A549 (cell line): ENCODE measurements at regions not wholly inside any gene's neighbourhood (a gene's known extent, or its start where the extent isn't known, plus 50 kb on each side); places are given as distances from the start of the nearest gene placed in this dataset.

Experiments
- ATAC-seq, 2 experiments: fragments of 200-7000 bp in 1 of 2; fragments of >200 bp in 1 of 2; cut with Nextera tagmentation in 1 of 2; cut with Tn5 transposase in 1 of 2; 3 replicates each; pipeline versions ENCODE4 v1.8.0 to v1.9.1; 2018 to 2020; ENCODE audit warnings: mild to moderate bottlenecking in 1 of 2, moderate library complexity in 1 of 2
- CTCF ChIA-PET: fragments of 300-600 bp; sonication (Branson Sonifier 250); formaldehyde crosslinking; extraction: SDS; loops from one replicate; lab custom pipeline; 2021; ENCODE audit warnings: antibody characterized with exemption, inconsistent platforms; lab: Yijun Ruan, JAX
- POLR2A ChIA-PET: fragments of 350-600 bp; formaldehyde crosslinking; extraction: SDS; loops from one replicate; lab custom pipeline; 2021; ENCODE audit warnings: antibody characterized with exemption, inconsistent platforms; lab: Yijun Ruan, JAX
- DNase-seq, 2 experiments: peaks; one replicate each; pipeline versions ENCODE4 v3.0.0 to v3.0.0-alpha.2; 2011 to 2016; ENCODE audit warnings: low read depth in 1 of 2, low spot score in 1 of 2
- FAIRE-seq: peaks from 2 replicates; lab custom pipeline; 2011; peaks lifted over from hg19 to GRCh38; lab: Jason Lieb, UNC
- H3K27ac ChIP-seq, 2 experiments: fragments of >200 bp; sonication (Bioruptor Twin); formaldehyde crosslinking; 3 replicates each; pipeline ENCODE4 v1.5.1; 2016 to 2017
- H3K4me1 ChIP-seq: fragments of >200 bp; sonication (Bioruptor Twin); formaldehyde crosslinking; 3 replicates; pipeline ENCODE4 v1.6.1; 2016
- H3K4me2 ChIP-seq: fragments of >200 bp; sonication (Bioruptor Twin); formaldehyde crosslinking; 3 replicates; pipeline ENCODE4 v1.6.1; 2016
- H3K4me3 ChIP-seq: fragments of >200 bp; sonication (Bioruptor Twin); formaldehyde crosslinking; 3 replicates; pipeline ENCODE4 v1.5.1; 2016
- H3K9me3 ChIP-seq: fragments of >200 bp; sonication (Bioruptor Twin); formaldehyde crosslinking; 3 replicates; pipeline ENCODE4 v1.6.1; 2016
- CEBPB ChIP-seq, 2 experiments: fragments of >200 bp in 1 of 2; sonication (Bioruptor Twin) in 1 of 2; formaldehyde crosslinking in 1 of 2; IDR thresholded peaks; 2 replicates each; pipeline ENCODE4 v1.6.1; 2012 to 2016
- CHD2 ChIP-seq: fragments of 150-350 bp; IDR thresholded peaks from 2 replicates; pipeline ENCODE4 v1.6.1; 2014; ENCODE audit warnings: low read length; ENCODE audit not compliant: partially characterized antibody
- ESRRA ChIP-seq: fragments of 150-350 bp; IDR thresholded peaks from 2 replicates; pipeline ENCODE4 v1.6.1; 2014; ENCODE audit warnings: mild to moderate bottlenecking, low read length, borderline replicate concordance
- FOSB ChIP-seq: fragments of 250-450 bp; sonication (Bioruptor Pico); IDR thresholded peaks from 2 replicates; pipeline ENCODE4 v1.5.0; 2020; ENCODE audit warnings: mild to moderate bottlenecking, moderate library complexity
- FOXS1 ChIP-seq: fragments of 250-450 bp; sonication (Bioruptor Pico); IDR thresholded peaks from 2 replicates; pipeline ENCODE4 v1.5.0; 2020; ENCODE audit warnings: mild to moderate bottlenecking, moderate library complexity
- GATA3 ChIP-seq: IDR thresholded peaks from 2 replicates; pipeline ENCODE4 v1.6.1; 2012; ENCODE audit warnings: borderline replicate concordance
- HEYL ChIP-seq: fragments of 250-450 bp; sonication (Bioruptor Pico); IDR thresholded peaks from 2 replicates; pipeline ENCODE4 v1.8.0; 2021; ENCODE audit warnings: mild to moderate bottlenecking, moderate library complexity
- HOXB5 ChIP-seq: fragments of 250-450 bp; sonication (Bioruptor Pico); IDR thresholded peaks from 2 replicates; pipeline ENCODE4 v1.5.0; 2020; ENCODE audit warnings: mild to moderate bottlenecking, moderate library complexity
- KDM1A ChIP-seq: fragments of 200-600 bp; sonication (generic); IDR thresholded peaks from 2 replicates; pipeline ENCODE4 v1.6.1; 2016; ENCODE audit warnings: low read depth, mild to moderate bottlenecking
- POLR2AphosphoS2 ChIP-seq: conservative IDR thresholded peaks from 2 replicates; pipeline ENCODE4 v1.6.1; 2012; ENCODE audit warnings: low read length, improper control_type of control experiment, inconsistent platforms
- ZC3H11A ChIP-seq: fragments of 450-650 bp; IDR thresholded peaks from 2 replicates; pipeline ENCODE4 v1.6.1; 2014; ENCODE audit warnings: antibody characterized with exemption, mild to moderate bottlenecking
- ZFP36 ChIP-seq: fragments of 450-650 bp; IDR thresholded peaks from 2 replicates; pipeline ENCODE4 v1.6.1; 2014; ENCODE audit warnings: borderline replicate concordance; ENCODE audit not compliant: partially characterized antibody
- ZNF302 ChIP-seq: fragments of 250-450 bp; sonication (Bioruptor Pico); IDR thresholded peaks from 2 replicates; pipeline ENCODE4 v1.9.0; 2021; ENCODE audit warnings: inconsistent platforms, mild to moderate bottlenecking, moderate library complexity
- WGBS: methylation state at CpG from one replicate; pipeline ENCODE4 v1.1.6; 2017; ENCODE audit errors: missing lambda C conversion rate; 5-methylcytosine and 5-hydroxymethylcytosine counted together
- TF ChIP-seq, protein P1 (sequence below): fragments of 200-600 bp; sonication (generic); IDR thresholded peaks from 2 replicates; pipeline ENCODE4 v1.6.1; 2016; ENCODE audit warnings: antibody characterized with exemption, mild to moderate bottlenecking, moderate library complexity
- TF ChIP-seq, protein P2 (sequence below): IDR thresholded peaks from 2 replicates; pipeline ENCODE4 v1.6.1; 2012
- TF ChIP-seq, protein P3 (sequence below): IDR thresholded peaks from 2 replicates; pipeline ENCODE4 v1.6.1; 2012
- TF ChIP-seq, protein P4 (sequence below): fragments of >200 bp; sonication (Bioruptor Twin); formaldehyde crosslinking; IDR thresholded peaks from 3 replicates; pipeline ENCODE4 v1.6.1; 2016
- TF ChIP-seq, protein P5 (sequence below): fragments of >200 bp; sonication (Bioruptor Twin); formaldehyde crosslinking; IDR thresholded peaks from 2 replicates; pipeline ENCODE4 v1.6.1; 2016
- TF ChIP-seq, protein P6 (sequence below): fragments of 150-350 bp; IDR thresholded peaks from 2 replicates; pipeline ENCODE4 v1.6.1; 2014; ENCODE audit warnings: low read depth, mild to moderate bottlenecking, low read length
- TF ChIP-seq, protein P7 (sequence below): fragments of 450-650 bp; IDR thresholded peaks from 2 replicates; pipeline ENCODE4 v1.6.1; 2014; ENCODE audit warnings: antibody characterized with exemption

DNA sequence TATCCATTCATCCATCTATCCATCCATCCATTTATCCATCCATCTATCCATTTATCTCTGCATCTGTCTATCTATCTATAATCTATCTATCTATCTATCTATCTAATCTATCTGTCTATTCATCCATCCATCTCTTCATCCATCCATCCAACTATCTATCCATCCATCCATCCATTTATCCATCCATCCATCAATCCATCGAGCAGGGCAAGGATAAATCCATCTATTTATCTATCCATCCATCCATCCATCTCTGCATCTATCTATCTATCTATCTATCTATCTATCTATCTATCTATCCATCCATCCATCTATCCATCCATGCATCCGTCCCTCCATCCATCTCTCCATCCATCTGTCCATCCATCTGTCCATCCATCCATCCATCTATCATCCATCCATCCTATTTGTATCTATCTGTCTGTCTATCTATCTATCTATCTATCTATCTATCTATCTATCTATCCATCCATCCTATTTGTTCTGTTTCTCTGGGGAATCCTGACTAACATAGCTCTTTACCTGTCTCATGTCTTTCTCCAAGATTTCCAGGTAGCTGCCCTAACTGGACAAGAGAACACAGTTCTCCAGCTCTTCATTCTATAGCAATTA lies 198.1 kb downstream of the FOXO1 start:
- no peaks in the 10 kb centered on the region for H3K4me1 ChIP-seq
- FAIRE-seq (no peak), ATAC-seq (no peak), DNase-seq (no peak)
- no peaks in the 10 kb centered on the region for H3K9me3 ChIP-seq
- ChIA-PET POLR2A (no interaction called here), CTCF (no interaction called here)
- H3K4me3 ChIP-seq, result no peak overlapping the region
- no peak overlapping the region for H3K4me2 ChIP-seq
- TF ChIP-seq, protein P1, sequence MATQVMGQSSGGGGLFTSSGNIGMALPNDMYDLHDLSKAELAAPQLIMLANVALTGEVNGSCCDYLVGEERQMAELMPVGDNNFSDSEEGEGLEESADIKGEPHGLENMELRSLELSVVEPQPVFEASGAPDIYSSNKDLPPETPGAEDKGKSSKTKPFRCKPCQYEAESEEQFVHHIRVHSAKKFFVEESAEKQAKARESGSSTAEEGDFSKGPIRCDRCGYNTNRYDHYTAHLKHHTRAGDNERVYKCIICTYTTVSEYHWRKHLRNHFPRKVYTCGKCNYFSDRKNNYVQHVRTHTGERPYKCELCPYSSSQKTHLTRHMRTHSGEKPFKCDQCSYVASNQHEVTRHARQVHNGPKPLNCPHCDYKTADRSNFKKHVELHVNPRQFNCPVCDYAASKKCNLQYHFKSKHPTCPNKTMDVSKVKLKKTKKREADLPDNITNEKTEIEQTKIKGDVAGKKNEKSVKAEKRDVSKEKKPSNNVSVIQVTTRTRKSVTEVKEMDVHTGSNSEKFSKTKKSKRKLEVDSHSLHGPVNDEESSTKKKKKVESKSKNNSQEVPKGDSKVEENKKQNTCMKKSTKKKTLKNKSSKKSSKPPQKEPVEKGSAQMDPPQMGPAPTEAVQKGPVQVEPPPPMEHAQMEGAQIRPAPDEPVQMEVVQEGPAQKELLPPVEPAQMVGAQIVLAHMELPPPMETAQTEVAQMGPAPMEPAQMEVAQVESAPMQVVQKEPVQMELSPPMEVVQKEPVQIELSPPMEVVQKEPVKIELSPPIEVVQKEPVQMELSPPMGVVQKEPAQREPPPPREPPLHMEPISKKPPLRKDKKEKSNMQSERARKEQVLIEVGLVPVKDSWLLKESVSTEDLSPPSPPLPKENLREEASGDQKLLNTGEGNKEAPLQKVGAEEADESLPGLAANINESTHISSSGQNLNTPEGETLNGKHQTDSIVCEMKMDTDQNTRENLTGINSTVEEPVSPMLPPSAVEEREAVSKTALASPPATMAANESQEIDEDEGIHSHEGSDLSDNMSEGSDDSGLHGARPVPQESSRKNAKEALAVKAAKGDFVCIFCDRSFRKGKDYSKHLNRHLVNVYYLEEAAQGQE, result no peak
- TF ChIP-seq, protein P2, sequence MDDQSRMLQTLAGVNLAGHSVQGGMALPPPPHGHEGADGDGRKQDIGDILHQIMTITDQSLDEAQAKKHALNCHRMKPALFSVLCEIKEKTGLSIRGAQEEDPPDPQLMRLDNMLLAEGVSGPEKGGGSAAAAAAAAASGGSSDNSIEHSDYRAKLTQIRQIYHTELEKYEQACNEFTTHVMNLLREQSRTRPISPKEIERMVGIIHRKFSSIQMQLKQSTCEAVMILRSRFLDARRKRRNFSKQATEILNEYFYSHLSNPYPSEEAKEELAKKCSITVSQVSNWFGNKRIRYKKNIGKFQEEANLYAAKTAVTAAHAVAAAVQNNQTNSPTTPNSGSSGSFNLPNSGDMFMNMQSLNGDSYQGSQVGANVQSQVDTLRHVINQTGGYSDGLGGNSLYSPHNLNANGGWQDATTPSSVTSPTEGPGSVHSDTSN, result no peak
- TF ChIP-seq KDM1A, result no peak
- TF ChIP-seq CHD2, result no peak
- no peak for TF ChIP-seq POLR2AphosphoS2
- TF ChIP-seq, protein P3, sequence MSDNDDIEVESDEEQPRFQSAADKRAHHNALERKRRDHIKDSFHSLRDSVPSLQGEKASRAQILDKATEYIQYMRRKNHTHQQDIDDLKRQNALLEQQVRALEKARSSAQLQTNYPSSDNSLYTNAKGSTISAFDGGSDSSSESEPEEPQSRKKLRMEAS, result no peak
- TF ChIP-seq, protein P4, sequence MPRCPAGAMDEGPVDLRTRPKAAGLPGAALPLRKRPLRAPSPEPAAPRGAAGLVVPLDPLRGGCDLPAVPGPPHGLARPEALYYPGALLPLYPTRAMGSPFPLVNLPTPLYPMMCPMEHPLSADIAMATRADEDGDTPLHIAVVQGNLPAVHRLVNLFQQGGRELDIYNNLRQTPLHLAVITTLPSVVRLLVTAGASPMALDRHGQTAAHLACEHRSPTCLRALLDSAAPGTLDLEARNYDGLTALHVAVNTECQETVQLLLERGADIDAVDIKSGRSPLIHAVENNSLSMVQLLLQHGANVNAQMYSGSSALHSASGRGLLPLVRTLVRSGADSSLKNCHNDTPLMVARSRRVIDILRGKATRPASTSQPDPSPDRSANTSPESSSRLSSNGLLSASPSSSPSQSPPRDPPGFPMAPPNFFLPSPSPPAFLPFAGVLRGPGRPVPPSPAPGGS, result no peak
- no peak for TF ChIP-seq FOSB (CRISPR knock-in tag)
- no peak for TF ChIP-seq ESRRA
- TF ChIP-seq, protein P5, sequence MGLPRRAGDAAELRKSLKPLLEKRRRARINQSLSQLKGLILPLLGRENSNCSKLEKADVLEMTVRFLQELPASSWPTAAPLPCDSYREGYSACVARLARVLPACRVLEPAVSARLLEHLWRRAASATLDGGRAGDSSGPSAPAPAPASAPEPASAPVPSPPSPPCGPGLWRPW, result no peak
- no peak for TF ChIP-seq HEYL (CRISPR knock-in tag)
- no peak for TF ChIP-seq ZNF302 (CRISPR knock-in tag)
- TF ChIP-seq ZFP36, result no peak
- no peak for TF ChIP-seq FOXS1
- TF ChIP-seq, protein P6, sequence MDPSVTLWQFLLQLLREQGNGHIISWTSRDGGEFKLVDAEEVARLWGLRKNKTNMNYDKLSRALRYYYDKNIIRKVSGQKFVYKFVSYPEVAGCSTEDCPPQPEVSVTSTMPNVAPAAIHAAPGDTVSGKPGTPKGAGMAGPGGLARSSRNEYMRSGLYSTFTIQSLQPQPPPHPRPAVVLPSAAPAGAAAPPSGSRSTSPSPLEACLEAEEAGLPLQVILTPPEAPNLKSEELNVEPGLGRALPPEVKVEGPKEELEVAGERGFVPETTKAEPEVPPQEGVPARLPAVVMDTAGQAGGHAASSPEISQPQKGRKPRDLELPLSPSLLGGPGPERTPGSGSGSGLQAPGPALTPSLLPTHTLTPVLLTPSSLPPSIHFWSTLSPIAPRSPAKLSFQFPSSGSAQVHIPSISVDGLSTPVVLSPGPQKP, result no peak
- TF ChIP-seq HOXB5 (CRISPR knock-in tag), result no peak
- TF ChIP-seq ZC3H11A, result no peak
- no peak for TF ChIP-seq CEBPB (IDR thresholded peaks at IDR 0.05)
- no peak for TF ChIP-seq GATA3
- TF ChIP-seq, protein P7, sequence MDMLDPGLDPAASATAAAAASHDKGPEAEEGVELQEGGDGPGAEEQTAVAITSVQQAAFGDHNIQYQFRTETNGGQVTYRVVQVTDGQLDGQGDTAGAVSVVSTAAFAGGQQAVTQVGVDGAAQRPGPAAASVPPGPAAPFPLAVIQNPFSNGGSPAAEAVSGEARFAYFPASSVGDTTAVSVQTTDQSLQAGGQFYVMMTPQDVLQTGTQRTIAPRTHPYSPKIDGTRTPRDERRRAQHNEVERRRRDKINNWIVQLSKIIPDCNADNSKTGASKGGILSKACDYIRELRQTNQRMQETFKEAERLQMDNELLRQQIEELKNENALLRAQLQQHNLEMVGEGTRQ, result no peak
- 32% methylated on average over 2 of the region's 2 CpGs for WGBS
- H3K27ac ChIP-seq, result no peak overlapping the region
